ENCODE measurements at regions not wholly inside any gene's neighbourhood (a gene's known extent, or its start where the extent isn't known, plus 50 kb on each side); places are given as distances from the start of the nearest gene placed in this dataset.

- Histone ChIP-seq H3K4me1 (no peaks in the 10 kb centered on the region), H3K9me3 (no peaks in the 10 kb centered on the region), H3K36me3 (replicated peaks) (no peaks in the 10 kb centered on the region), H3K4me3 (no peak overlapping the region), H3K27me3 (ENCODE audit: low read depth) (no peaks in the 10 kb centered on the region)
- no peak for DNase-seq (ENCODE audit: low spot score in 2 of 2)
- in situ Hi-C loops (cut with MboI; ENCODE audit: low sequenced_read_pairs): no loop called here
Measured at GRCh38 chr1:58997060-58997411, 213.2 kb upstream of the JUN start.

GRCh38 chr1:58997637-58998036 is 213.8 kb upstream of the JUN start:
- H3K36me3 ChIP-seq (replicated peaks): no peaks in the 10 kb centered on the region
- DNase-seq (ENCODE audit: low spot score in 2 of 2): no peak
- H3K27me3 ChIP-seq (ENCODE audit: low read depth): no peaks in the 10 kb centered on the region
- H3K4me1 ChIP-seq: no peaks in the 10 kb centered on the region
- H3K4me3 ChIP-seq: no peak overlapping the region
- in situ Hi-C loops (cut with MboI; ENCODE audit: low sequenced_read_pairs): no loop called here
- no peaks in the 10 kb centered on the region for H3K9me3 ChIP-seq

GRCh38 chr1:58999676-59000075 is 215.8 kb upstream of the JUN start:
- Histone ChIP-seq H3K4me1 (no peaks in the 10 kb centered on the region), H3K36me3 (replicated peaks) (no peaks in the 10 kb centered on the region), H3K9me3 (no peaks in the 10 kb centered on the region), H3K27me3 (ENCODE audit: low read depth) (no peaks in the 10 kb centered on the region), H3K4me3 (no peak overlapping the region)
- DNase-seq (ENCODE audit: low spot score in 2 of 2): no peak
- in situ Hi-C loops (cut with MboI; ENCODE audit: low sequenced_read_pairs): no loop called here

GRCh38 chr1:59004755-59005154 is 220.9 kb upstream of the JUN start:
- in situ Hi-C loops (cut with MboI; ENCODE audit: low sequenced_read_pairs): no loop called here
- no peak overlapping the region for H3K4me3 ChIP-seq

GRCh38 chr1:59005491-59006288 is 221.8 kb upstream of the JUN start:
- in situ Hi-C loops (cut with MboI; ENCODE audit: low sequenced_read_pairs): no loop called here
- H3K9me3 ChIP-seq: no peaks in the 10 kb centered on the region
- H3K27me3 ChIP-seq (ENCODE audit: low read depth): no peaks in the 10 kb centered on the region
- H3K4me3 ChIP-seq: no peak overlapping the region
- DNase-seq (ENCODE audit: low spot score in 2 of 2): no peak
- no peaks in the 10 kb centered on the region for H3K36me3 ChIP-seq (replicated peaks)
- H3K4me1 ChIP-seq: no peaks in the 10 kb centered on the region

More at GRCh38 chr1:59004755-59005154, 220.9 kb upstream of the JUN start:
- no peaks in the 10 kb centered on the region for H3K27me3 ChIP-seq (ENCODE audit: low read depth)
- DNase-seq (ENCODE audit: low spot score in 2 of 2): no peak
- no peaks in the 10 kb centered on the region for H3K9me3 ChIP-seq
- H3K36me3 ChIP-seq (replicated peaks): no peaks in the 10 kb centered on the region
- H3K4me1 ChIP-seq: no peaks in the 10 kb centered on the region

GRCh38 chr1:59006289-59006658 is 222.4 kb upstream of the JUN start:
- no peaks in the 10 kb centered on the region for H3K4me1 ChIP-seq
- H3K9me3 ChIP-seq: no peaks in the 10 kb centered on the region
- no peaks in the 10 kb centered on the region for H3K27me3 ChIP-seq (ENCODE audit: low read depth)
- no peak overlapping the region for H3K4me3 ChIP-seq
- in situ Hi-C loops (cut with MboI; ENCODE audit: low sequenced_read_pairs): no loop called here
- no peaks in the 10 kb centered on the region for H3K36me3 ChIP-seq (replicated peaks)
- no peak for DNase-seq (ENCODE audit: low spot score in 2 of 2)

- Histone ChIP-seq H3K27me3 (ENCODE audit: low read depth) (no peaks in the 10 kb centered on the region), H3K36me3 (replicated peaks) (no peaks in the 10 kb centered on the region), H3K4me3 (no peak overlapping the region), H3K9me3 (no peaks in the 10 kb centered on the region), H3K4me1 (no peaks in the 10 kb centered on the region)
- in situ Hi-C loops (cut with MboI; ENCODE audit: low sequenced_read_pairs): no loop called here
- no peak for DNase-seq (ENCODE audit: low spot score in 2 of 2)
Measured at GRCh38 chr1:59006932-59007331, 223.1 kb upstream of the JUN start.

GRCh38 chr1:59007429-59007819 is 223.6 kb upstream of the JUN start:
- no peaks in the 10 kb centered on the region for H3K27me3 ChIP-seq (ENCODE audit: low read depth)
- H3K36me3 ChIP-seq (replicated peaks): no peaks in the 10 kb centered on the region
- no peaks in the 10 kb centered on the region for H3K9me3 ChIP-seq
- H3K4me1 ChIP-seq: peaks cover under 1% of the 10 kb centered on the region
- DNase-seq (ENCODE audit: low spot score in 2 of 2): no peak
- in situ Hi-C loops (cut with MboI; ENCODE audit: low sequenced_read_pairs): no loop called here
- no peak overlapping the region for H3K4me3 ChIP-seq

GRCh38 chr1:59007820-59008598 is 224.2 kb upstream of the JUN start:
- Histone ChIP-seq H3K9me3 (no peaks in the 10 kb centered on the region), H3K36me3 (replicated peaks) (no peaks in the 10 kb centered on the region), H3K4me1 (peaks cover 7% of the 10 kb centered on the region), H3K4me3 (no peak overlapping the region), H3K27me3 (ENCODE audit: low read depth) (no peaks in the 10 kb centered on the region)
- in situ Hi-C loops (cut with MboI; ENCODE audit: low sequenced_read_pairs): no loop called here
- no peak for DNase-seq (ENCODE audit: low spot score in 2 of 2)

- Histone ChIP-seq H3K9me3 (no peaks in the 10 kb centered on the region), H3K4me1 (peaks cover 14% of the 10 kb centered on the region), H3K36me3 (replicated peaks) (no peaks in the 10 kb centered on the region), H3K4me3 (no peak overlapping the region), H3K27me3 (ENCODE audit: low read depth) (no peaks in the 10 kb centered on the region)
- no peak for DNase-seq (ENCODE audit: low spot score in 2 of 2)
- in situ Hi-C loops (cut with MboI; ENCODE audit: low sequenced_read_pairs): no loop called here
Measured at GRCh38 chr1:59008599-59009347, 224.9 kb upstream of the JUN start.

GRCh38 chr1:59011663-59012062 is 227.8 kb upstream of the JUN start:
- in situ Hi-C loops (cut with MboI; ENCODE audit: low sequenced_read_pairs): no loop called here
- Histone ChIP-seq H3K4me1 (peaks cover 22% of the 10 kb centered on the region), H3K4me3 (no peak overlapping the region), H3K9me3 (no peaks in the 10 kb centered on the region), H3K27me3 (ENCODE audit: low read depth) (no peaks in the 10 kb centered on the region), H3K36me3 (replicated peaks) (no peaks in the 10 kb centered on the region)
- no peak for DNase-seq (ENCODE audit: low spot score in 2 of 2)

GRCh38 chr1:59012378-59012777 is 228.5 kb upstream of the JUN start:
- Histone ChIP-seq H3K4me3 (no peak overlapping the region), H3K9me3 (no peaks in the 10 kb centered on the region), H3K27me3 (ENCODE audit: low read depth) (no peaks in the 10 kb centered on the region), H3K36me3 (replicated peaks) (no peaks in the 10 kb centered on the region), H3K4me1 (peaks cover 22% of the 10 kb centered on the region)
- in situ Hi-C loops (cut with MboI; ENCODE audit: low sequenced_read_pairs): no loop called here
- DNase-seq (ENCODE audit: low spot score in 2 of 2): no peak

GRCh38 chr1:59013276-59013927 is 229.6 kb upstream of the JUN start:
- peaks cover 22% of the 10 kb centered on the region for H3K4me1 ChIP-seq
- H3K27me3 ChIP-seq (ENCODE audit: low read depth): no peaks in the 10 kb centered on the region
- H3K36me3 ChIP-seq (replicated peaks): no peaks in the 10 kb centered on the region
- in situ Hi-C loops (cut with MboI; ENCODE audit: low sequenced_read_pairs): no loop called here
- DNase-seq (ENCODE audit: low spot score in 2 of 2): peak; percentile 89 to 91
- peak overlapping the region; percentile 6; the same call in 1 of the 2 replicates for H3K4me3 ChIP-seq
- H3K9me3 ChIP-seq: no peaks in the 10 kb centered on the region
